ENCODE measurements at regions not wholly inside any gene's neighbourhood (a gene's known extent, or its start where the extent isn't known, plus 50 kb on each side); places are given as distances from the start of the nearest gene placed in this dataset.

GRCh38 chr4:180360113-180360512 is 1883.1 kb upstream of the TENM3 start:
- DNase-seq = peak; percentile 73

- DNase-seq = peak; percentile 42
Measured at GRCh38 chr4:180363815-180364214, 1879.4 kb upstream of the TENM3 start.

GRCh38 chr4:180372691-180373090 is 1870.5 kb upstream of the TENM3 start:
- DNase-seq = no peak

- no peak for DNase-seq
Measured at GRCh38 chr4:180377741-180378140, 1865.5 kb upstream of the TENM3 start.

GRCh38 chr4:180380733-180381132 is 1862.5 kb upstream of the TENM3 start:
- DNase-seq = peak; percentile 11

- DNase-seq = no peak
Measured at GRCh38 chr4:180391613-180392012, 1851.6 kb upstream of the TENM3 start.

GRCh38 chr4:180394312-180394711 is 1848.9 kb upstream of the TENM3 start:
- DNase-seq = peak; percentile 77

GRCh38 chr4:180394730-180395129 is 1848.5 kb upstream of the TENM3 start:
- peak; percentile 73 for DNase-seq

- DNase-seq = peak; percentile 25
Measured at GRCh38 chr4:180398564-180398963, 1844.6 kb upstream of the TENM3 start.

GRCh38 chr4:180407275-180407885 is 1835.8 kb upstream of the TENM3 start:
- DNase-seq = no peak

- DNase-seq = no peak
Measured at GRCh38 chr4:180418819-180419531, 1824.2 kb upstream of the TENM3 start.

- DNase-seq = no peak
Measured at GRCh38 chr4:180422989-180423711, 1820.1 kb upstream of the TENM3 start.

- DNase-seq = no peak
Measured at GRCh38 chr4:180423712-180424057, 1819.5 kb upstream of the TENM3 start.

GRCh38 chr4:180426938-180427337 is 1816.3 kb upstream of the TENM3 start:
- no peak for DNase-seq

GRCh38 chr4:180430283-180430682 is 1812.9 kb upstream of the TENM3 start:
- DNase-seq = no peak

GRCh38 chr4:180434131-180434895 is 1808.9 kb upstream of the TENM3 start:
- no peak for DNase-seq

- no peak for DNase-seq
Measured at GRCh38 chr4:180436361-180436760, 1806.8 kb upstream of the TENM3 start.

- DNase-seq = peak; percentile 27
Measured at GRCh38 chr4:180437601-180438000, 1805.6 kb upstream of the TENM3 start.

- DNase-seq = no peak
Measured at GRCh38 chr4:180448306-180448705, 1794.9 kb upstream of the TENM3 start.

- DNase-seq = peak; percentile 92
Measured at GRCh38 chr4:180449395-180449956, 1793.7 kb upstream of the TENM3 start.

GRCh38 chr4:180455226-180455625 is 1788.0 kb upstream of the TENM3 start:
- no peak for DNase-seq

- no peak for DNase-seq
Measured at GRCh38 chr4:180456928-180457327, 1786.3 kb upstream of the TENM3 start.

- no peak for DNase-seq
Measured at GRCh38 chr4:180462116-180462515, 1781.1 kb upstream of the TENM3 start.
